Left forelimb (tissue), 1 donor: ENCODE measurements at regions not wholly inside any gene's neighbourhood (a gene's known extent, or its start where the extent isn't known, plus 50 kb on each side); places are given as distances from the start of the nearest gene placed in this dataset.

Source experiments
- DNase-seq: peaks from one replicate; pipeline ENCODE4 v3.0.0-alpha.2; 2018; ENCODE audit warnings: low spot score

- DNase-seq = peak; percentile 46
Observed at GRCh38 chr1:53378061-53378460, 50.2 kb upstream of the LRP8 start.

- DNase-seq = peak; percentile 37
Observed at GRCh38 chr1:53378932-53379661, 51.2 kb upstream of the LRP8 start.

- DNase-seq = no peak
Observed at GRCh38 chr1:53379662-53380002, 51.8 kb upstream of the LRP8 start.

DNA sequence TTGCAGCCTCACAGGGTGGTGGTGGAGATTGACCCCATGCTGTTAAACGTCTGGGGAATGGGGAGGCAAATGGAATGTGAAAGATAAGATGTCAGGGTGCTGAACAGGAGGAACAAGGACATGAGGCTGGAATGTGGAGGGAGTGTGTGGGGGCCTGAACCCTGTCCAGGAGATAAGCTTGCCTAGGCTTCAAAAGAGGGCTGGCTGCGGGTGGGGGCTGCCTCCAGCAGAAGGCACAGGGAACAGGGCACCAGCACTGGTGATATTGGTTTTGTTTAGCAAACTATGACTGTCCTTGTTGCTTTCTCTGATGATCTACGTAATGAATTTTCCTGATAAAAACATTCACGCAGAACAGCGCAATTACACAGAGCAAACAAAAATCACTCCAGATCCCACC lies 52.4 kb upstream of the LRP8 start:
- DNase-seq = no peak

DNA sequence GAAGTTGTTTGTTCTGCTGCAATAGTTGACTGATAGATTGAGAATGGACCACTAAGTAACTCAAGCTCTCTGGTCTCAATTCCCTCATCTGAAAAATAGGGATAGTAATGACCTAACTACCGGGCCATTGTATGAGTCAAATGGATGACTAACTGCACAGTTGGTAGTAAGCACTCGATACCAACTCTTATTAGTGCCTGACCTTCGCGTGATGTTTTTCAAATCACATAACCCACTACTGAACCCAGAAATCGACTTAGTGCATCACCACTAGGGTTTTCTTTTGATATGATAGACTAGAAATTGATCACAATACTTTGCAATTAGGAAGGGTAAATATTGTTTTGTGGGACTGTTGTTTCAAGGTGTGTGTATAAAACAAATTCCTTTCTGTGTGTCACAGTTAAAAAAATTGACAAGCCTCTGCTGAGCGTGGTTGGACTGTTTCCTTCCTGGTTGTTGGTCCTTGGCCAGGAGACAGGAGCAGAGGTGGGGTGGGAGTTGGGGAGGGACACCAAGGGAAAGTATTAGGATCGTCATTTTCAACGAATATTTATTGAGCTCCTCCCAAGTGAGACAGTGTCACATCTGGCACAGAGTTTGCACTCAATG lies 54.0 kb upstream of the LRP8 start:
- DNase-seq = no peak

GRCh38 chr1:53383136-53383870 lies 55.4 kb upstream of the LRP8 start:
- DNase-seq = no peak

DNA sequence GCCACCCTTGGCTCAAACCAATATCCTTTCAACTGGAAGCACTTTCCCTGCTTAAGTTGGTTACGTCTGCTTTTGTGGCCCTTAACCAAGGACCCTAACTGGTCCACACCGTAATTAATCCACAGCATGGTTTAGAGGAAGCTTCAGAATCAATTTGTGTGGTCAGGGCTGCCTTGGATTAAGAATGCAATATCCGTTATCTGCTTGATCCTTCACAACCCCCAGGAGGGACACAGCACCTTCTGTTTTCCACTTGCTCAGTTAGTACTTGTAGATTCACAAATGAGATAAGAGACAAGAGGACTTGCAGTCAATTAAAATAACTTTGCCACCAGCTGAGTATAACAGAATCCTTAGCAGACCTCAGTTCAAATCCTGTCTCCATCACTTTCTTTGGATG lies 56.9 kb upstream of the LRP8 start:
- no peak for DNase-seq

DNA sequence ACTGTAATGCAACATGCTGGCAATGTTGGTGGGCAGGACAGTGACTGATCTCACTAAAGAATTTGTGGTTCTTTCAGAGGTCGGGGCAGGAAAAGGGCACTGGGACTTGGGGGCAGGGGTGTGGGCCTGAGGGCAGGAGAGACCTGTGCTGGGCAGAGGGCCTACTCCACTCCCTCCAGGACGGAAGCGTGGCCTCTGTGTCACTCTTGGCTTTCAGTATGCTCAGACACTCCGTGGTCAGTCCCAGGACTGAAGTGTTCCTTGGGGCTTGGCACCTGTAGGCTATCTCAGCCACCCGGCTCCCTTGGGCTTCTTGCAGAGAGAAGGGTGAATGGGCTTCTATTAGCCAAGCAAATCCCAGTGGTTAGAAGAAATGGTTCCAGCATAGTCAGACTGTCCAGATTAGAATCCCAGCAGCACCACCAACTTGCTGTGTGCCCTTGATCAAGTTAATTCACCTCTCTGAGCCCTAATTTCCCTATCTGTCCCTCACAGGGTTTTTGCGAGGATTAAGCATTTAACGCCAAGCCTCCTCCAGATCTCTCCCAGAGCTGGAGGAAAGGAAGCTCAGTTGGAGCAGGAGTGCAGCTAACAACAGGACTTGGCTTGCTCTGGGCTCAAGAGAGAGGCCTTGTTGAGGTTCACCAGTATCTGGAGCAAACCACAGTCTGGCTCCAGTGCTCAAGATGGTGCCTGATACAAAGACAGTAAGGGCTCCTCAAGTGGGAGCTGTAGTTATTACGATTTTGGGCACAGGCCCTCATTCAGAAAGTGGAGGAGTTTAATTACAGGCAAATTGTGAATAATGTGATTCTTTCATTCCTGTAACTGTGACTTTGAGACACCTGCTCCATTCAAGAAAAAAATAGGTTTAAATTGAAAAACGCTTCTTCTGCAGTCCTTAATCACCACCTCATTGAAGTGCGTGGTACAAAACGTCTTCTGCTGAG lies 57.7 kb upstream of the LRP8 start:
- no peak for DNase-seq

- no peak for DNase-seq
Observed at GRCh38 chr1:53388963-53389362, 61.1 kb upstream of the LRP8 start.

GRCh38 chr1:53390261-53390660 lies 62.4 kb upstream of the LRP8 start:
- no peak for DNase-seq

GRCh38 chr1:53390736-53391135 lies 62.9 kb upstream of the LRP8 start:
- DNase-seq = no peak

DNA sequence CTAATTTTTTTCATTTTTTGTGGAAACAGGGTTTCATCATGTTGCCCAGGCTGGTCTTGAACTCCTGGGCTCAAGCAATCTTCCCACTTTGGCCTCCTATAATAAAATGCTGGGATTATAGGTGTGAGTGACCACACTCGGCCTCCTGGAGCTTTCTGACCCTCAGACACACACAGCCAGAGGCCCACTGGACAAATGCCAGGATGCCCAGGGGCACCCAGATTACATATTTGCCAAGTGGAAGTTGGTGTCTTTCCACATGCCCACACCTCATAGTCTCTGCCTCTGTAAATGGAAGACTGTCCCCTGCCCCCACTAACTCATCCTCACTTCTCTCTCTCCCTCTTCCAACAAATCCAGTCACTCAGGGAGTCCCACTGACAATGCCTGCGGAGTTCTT lies 63.4 kb upstream of the LRP8 start:
- DNase-seq = no peak

DNA sequence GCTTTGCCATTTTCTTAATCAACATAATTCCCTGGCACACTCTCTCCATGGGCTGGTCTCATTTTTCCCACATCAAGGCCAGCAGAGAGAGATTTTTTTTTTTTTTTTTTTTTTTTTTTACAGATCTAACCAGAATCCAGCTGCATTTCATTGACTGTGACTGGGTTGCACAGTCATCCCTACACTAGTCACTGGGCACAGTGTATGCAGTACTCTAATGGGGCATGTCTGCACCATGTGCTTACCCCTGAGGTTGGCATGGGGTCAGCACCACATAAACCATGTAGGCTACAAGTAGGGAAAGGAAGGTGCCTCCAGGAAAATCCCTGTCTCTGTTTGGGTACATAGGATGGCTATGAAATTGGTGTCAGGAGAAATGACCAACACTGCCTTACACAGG lies 64.1 kb upstream of the LRP8 start:
- DNase-seq = no peak

DNA sequence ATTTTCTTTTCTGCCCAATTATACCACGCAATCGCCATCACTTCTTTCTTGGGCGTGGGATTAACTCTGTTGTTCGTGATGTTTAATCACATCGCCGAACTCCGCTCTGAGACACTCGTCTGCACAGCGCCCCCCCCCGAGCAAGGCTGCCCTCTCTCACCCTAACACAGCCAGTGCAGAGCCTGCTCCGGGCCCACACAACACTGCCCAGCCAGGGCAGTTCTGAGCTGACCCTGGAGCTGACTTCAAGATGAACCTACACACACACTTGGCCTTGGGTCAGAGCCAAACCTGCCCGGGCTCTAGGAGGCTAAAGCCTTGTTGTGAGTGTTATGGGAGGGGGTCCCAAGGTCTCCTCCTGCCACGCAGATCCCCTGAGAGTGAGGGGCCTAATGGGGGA lies 64.6 kb upstream of the LRP8 start:
- DNase-seq = no peak

DNA sequence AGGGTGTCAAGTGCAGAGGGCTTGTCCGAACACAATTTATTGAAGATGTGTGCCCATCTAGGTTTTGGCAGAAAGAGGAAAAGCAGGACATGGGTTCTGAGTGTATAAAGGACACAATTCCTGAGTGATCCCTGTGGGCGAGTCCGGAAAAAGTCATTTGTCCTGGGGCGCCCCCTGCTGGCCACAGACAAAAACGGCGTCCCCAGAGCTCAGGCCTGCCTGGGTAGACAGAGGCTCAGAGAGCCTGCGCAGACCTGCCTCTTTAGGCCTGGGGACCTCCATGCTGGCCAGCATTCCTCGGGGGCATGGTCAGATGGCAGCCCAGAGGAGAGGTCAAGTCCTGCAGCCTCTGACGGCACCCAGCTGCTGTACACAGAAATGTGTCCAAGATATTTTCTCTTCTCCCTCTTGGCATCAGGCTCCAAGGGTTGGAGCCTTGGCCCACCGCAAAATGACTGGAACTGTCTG lies 65.5 kb upstream of the LRP8 start:
- DNase-seq = peak; percentile 88

DNA sequence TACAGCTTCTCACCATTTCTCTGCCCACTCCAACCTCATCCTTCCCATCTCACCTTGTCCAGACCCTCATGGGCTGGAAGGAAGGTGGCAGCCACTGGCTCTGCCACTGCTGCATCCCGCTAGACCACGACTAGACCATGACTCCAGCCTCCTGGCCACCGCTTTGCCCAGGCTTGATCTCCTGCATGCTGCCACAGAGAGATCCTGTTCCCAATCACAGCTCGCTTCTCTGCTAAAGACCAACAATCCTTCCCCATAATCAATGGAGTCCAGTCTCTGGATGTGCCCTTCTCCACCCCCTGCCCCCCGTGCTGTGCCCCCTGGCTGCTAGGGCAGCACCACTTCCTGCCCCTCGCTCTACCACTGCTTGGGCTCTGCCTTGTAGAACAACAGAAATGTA lies 64.9 kb upstream of the DMRTB1 start:
- DNase-seq = no peak

GRCh38 chr1:53395671-53396215 lies 63.5 kb upstream of the DMRTB1 start:
- DNase-seq = no peak

- peak; percentile 38 for DNase-seq
Observed at GRCh38 chr1:53396573-53397268, 62.5 kb upstream of the DMRTB1 start.

- no peak for DNase-seq
Observed at GRCh38 chr1:53398091-53398490, 61.1 kb upstream of the DMRTB1 start.

DNA sequence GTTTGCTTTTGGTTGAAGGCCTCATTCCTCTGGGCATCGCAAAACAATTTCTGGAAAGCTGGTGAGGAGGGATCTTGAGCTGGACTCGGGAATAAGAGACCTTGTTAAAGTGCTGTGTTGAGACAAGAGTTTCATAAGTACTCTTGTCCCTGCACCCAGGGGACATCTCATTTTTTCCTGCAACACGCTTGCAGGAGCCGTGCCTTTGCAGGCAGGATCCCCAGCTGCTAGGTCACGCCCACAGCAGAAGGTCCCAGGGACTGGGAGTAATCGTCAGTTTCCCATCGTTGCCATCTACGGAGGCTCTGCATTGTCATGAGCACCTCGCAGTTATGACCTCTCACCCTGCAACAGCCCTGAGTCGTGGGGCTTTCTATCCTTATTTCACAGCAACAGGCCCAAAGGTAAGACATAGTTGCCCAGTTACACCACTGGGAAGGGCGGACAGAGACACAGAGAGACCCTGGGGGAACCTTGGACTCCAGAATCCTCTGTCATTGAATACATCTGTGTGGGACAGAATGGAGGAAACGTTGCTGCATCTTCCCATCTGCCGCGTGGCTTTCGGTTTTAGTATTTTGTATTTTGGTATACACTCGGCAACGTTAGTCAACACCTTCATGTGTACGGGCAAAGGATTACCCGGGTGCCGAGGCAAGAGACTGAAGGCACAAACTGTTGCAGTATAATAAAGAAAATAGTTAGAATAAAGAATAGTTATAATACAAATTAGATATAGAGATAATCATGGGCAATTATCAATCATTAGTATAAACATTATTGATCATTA lies 60.4 kb upstream of the DMRTB1 start:
- DNase-seq = no peak
